HG03520 (cell line): ENCODE measurements at regions not wholly inside any gene's neighbourhood (a gene's known extent, or its start where the extent isn't known, plus 50 kb on each side); places are given as distances from the start of the nearest gene placed in this dataset.
"Not testable (repeated sequence)": the region's sequence is repeated elsewhere in the genome, so short reads cannot be mapped to it uniquely, and the experiment has no call there.

ENCODE experiments used
- ATAC-seq: cut with Tn5 transposase; IDR thresholded peaks from one replicate; pipeline ENCODE4 v1.9.1; 2021; ENCODE audit warnings: mild to moderate bottlenecking, moderate library complexity; ENCODE audit not compliant: unreplicated experiment

- ATAC-seq = no peak
These were observed 193.8 kb upstream of the AJAP1 start for GRCh38 chr1:4460651-4461050.

DNA sequence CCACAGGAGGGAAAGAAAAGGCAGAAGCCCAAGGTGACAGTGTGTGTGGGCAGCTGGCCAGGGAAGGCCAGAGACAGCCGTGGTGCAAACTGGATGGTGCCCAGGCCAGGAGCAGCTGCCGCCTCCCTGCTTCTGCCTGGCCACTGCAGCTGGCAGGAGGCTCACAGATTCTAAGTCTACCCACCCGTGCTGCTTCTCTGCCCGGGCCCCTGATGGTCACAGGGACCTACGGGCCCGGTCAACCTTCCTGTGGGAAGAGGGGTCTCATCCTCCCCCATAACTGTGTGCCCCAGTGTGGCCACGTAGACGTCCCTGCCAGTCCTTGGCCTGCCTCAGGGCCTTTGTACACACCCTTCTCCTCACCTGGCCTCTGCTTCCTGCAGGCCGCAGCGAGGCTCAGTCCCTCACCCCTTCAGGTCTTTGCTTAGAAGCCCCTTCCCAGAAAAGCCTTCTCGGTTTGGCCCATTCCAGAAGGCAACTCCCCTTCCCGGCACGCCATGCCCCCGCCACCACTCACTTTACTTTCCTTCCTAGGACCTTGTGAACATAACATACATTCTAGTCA, 192.6 kb upstream of the AJAP1 start:
- no peak for ATAC-seq

DNA sequence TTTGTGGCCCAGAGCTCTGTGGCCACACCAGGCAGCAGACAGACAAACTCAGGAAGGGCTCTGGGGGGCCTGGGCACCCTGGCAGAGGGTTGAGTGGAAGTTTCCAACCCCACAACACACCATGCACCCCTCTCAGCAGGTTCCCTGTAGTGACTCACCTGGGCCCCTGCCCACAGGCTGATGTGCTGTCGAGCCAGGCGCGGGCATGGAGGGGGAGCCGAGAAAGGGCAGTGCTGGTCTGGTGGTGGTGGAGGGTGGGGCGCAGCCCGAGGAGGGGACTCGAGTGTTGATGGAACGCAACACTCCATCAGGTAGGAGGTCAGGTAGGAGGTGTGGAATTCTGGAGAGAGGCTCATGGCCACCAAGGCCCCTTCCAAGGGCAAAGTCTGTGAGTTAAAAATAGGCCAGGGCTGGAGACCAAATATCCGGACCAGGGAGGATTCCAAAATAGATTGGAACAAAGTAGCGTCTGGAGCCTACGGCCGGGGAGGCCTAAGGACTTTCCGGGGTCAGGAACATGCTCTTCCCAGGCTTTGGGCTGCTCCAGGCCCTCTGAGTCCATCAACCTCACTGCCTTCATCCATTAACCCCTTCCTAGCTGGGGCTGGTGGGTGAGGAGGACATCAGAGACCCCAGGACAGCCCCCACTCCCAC, 191.5 kb upstream of the AJAP1 start:
- no peak for ATAC-seq

GRCh38 chr1:4463631-4464030, 190.8 kb upstream of the AJAP1 start:
- ATAC-seq = no peak

DNA sequence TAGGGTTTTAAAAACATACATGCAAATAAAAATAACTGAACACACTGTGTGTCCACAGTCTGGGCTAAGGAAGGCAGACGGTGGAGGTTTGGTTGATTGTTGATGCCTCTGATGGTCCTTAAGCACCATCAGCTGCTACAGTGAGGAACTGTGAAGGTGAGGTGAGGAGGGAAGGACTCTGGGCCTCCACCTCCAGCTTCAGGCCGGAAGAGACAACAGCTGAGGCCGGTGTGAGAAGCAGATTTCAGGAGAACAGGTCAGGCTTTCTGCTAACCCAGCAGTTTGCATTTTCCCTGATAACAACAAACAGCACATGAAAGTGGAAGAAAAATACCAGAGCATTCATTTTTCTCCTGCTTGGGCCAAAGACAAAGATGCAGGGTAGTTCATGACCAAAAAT, 189.9 kb upstream of the AJAP1 start:
- ATAC-seq = no peak

GRCh38 chr1:4467241-4467640, 187.2 kb upstream of the AJAP1 start:
- ATAC-seq = no peak

- ATAC-seq = no peak
These were observed 186.0 kb upstream of the AJAP1 start for GRCh38 chr1:4468386-4468785.

- ATAC-seq = no peak
These were observed 185.4 kb upstream of the AJAP1 start for GRCh38 chr1:4468804-4469514.

- ATAC-seq = no peak
These were observed 178.0 kb upstream of the AJAP1 start for GRCh38 chr1:4476394-4476793.

DNA sequence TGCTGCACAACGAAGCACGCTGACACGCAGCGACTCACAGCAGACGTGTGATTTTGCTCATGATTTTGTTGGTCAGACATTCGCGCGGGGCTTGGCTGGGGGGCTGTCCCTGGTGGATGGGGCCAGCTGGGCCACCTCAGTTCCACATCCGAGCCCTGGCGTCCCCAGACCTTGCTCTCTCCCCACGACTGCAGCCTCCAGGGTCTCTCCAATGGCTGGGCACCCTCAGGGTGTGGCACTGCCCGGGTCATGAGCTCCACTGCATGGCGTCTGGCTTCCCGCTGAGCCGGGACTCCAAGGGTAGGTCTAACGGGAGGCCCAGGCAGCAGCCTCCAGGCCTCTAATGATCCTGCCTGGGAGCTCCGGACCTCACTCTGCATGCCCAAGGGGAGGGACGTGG, 173.0 kb upstream of the AJAP1 start:
- no peak for ATAC-seq

GRCh38 chr1:4482526-4482925, 171.9 kb upstream of the AJAP1 start:
- no peak for ATAC-seq

GRCh38 chr1:4483021-4483625, 171.3 kb upstream of the AJAP1 start:
- no peak for ATAC-seq

DNA sequence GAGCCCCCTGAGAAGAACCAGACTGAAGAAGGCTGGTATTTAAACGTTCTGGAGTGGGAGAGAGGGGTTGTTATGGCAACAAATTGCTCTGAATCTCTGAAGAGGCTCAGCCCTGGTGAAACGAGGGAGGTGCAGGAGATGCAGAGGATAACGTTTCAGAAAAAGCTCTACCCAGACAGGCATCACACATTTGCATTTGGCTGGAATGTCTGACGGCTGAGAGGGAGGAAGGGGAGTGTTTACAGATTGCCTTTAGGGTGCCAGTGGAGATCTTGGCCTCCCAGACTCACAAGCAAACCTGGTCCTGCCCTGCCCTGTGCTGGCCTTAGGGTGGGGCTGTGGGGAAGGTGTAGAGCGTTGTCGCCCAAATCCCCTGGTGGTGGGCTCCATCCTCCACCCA, 169.0 kb upstream of the AJAP1 start:
- no peak for ATAC-seq

DNA sequence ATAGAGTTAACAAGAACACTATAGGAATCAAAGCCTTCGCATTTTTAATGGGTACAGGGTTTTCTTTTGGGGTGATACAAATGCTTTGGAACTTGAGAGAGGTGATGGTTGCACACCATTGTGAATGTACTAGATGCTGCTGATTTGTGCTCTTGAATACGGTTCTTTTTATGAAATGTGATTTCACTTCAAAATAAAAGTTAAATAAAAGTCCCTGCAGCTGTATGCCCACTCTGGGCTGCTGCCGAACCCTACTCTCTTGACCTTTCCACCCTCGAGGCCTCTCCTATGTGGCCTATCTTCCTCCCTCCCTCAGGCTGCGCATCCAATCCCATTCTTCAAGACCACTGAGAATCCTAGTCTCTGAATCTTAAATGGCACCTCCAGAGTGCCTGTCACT, 168.5 kb upstream of the AJAP1 start:
- no peak for ATAC-seq

DNA sequence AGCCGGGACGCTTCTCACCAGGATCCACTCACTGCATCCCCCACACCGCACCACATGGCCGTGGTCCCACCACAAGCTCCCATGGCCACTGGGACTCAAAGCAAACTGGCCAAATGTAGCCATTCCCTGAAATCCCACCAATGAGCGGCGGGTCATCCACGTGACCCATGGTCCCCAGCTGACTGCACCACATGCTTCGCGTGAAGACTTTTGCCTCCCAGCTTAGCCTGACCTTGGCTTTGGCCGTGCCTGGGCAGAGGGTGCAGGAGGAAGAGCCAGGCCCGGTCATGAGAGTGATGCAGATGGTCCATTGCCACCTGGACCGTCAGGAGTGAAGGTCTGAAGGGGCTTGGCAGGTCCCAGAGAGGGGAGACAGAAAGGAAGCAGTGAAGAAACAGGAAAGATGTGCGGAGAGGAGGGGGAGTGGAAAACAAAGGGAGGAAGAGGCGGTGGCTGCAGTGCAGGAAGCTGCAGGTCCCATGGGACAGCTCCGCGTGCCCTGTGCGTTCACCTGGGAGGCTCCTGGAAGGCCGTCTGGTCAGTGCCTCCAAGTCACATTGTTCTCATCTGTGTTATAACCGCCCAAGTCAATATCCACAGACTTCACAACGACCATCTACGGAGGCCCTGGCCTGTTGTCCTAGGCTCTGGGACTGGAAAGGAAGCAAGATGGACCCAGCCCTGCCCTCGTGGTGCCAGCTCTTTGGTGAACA, 167.8 kb upstream of the AJAP1 start:
- no peak for ATAC-seq

DNA sequence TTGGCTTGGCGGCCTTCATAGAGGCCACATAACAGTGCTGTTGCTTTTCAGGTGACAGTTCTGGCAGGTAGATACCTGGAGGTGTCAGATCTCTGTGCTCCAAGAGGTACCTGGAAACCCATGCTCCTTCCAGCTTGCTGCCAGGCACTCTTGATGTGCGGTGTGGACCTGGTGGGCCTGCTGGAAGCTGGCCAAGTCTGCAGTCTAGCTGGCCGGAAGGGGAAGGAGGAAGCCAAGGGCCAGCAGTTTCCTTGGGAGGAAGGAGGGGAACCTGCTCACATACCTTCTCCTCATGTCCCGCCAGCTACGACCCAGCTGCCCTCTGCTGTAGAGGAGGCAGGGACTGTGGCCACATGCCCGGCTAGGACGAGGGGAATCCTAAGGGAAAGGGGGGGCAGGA, 166.4 kb upstream of the AJAP1 start:
- ATAC-seq = no peak

DNA sequence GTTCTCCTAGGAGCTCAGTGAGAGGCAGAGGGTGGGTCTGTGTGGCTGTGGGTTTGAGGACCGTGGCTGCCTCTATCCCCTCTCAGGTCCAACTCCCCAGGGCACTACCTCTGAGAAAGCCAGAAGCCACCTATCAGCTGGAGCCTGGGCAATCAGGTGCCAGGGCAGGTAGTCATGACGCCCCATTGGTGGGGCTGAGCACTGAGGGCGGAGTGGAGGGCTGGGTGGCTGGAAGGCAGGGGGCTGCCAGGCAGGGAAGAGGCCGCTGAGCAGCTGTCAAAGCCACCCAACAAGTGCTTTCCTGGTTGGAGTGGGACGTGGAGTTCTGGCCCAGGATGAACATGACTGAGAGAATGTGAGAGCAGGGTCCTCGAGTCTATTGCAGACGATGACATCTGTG, 164.9 kb upstream of the AJAP1 start:
- ATAC-seq = no peak

DNA sequence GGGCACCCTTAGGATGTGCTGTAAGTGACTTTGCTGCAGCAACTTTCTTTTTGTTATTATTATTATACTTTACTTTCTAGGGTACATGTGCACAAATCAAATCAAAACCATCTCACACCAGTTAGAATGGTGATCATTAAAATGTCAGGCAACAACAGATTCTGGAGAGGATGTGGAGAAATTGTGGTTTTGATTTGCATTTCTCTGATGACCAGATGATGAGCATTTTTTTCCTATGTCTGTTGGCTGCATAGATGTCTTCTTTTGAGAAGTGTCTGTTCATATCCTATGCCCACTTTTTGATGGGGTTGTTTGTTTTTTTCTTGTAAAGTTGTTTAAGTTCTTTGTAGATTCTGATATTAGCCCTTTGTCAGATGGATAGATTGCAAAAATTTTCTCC, 164.4 kb upstream of the AJAP1 start:
- ATAC-seq = not testable (repeated sequence)

DNA sequence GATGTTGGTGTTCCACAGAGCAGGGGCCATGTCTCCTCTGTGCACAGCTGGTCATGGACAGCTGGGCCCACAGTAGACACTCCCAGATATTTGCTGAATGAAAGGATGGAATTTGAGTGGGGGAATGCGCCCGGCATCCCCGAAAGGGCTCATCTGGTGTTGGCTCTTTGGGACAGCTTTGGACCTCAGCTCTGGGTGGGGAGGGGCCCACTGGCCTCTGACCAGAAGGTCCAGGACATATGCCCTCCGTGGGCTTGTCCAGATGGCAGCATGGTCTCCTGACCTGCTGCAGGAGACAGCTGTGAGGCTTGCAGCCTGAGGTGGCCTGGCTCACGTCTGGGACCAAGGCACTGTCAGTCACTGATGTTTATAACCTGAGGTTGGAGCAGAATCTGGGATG, 160.4 kb upstream of the AJAP1 start:
- ATAC-seq = no peak

DNA sequence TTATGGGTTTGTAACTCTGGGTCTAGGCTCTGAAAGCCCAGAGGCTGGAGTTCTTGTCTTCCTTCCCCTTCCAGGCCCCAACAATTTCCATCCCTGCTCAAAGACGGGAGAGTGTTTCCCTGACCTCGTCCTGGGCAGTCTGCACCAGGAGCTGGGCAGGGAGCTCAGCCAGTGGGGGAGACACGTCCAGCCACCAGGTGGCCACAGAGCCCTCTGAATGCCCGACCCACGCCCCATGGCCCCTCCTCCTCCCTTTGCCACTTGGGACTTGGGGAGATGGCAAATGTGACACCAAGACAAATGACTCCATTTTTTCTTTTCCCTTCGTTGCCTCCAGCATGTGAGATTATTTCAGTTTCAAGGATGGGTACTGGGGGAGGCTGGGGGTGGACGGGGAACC, 159.9 kb upstream of the AJAP1 start:
- ATAC-seq = no peak

- ATAC-seq = no peak
These were observed 158.6 kb upstream of the AJAP1 start for GRCh38 chr1:4495809-4496208.

- ATAC-seq = no peak
These were observed 154.0 kb upstream of the AJAP1 start for GRCh38 chr1:4500441-4500840.
